HEK293 (cell line): ENCODE measurements at regions not wholly inside any gene's neighbourhood (a gene's known extent, or its start where the extent isn't known, plus 50 kb on each side); places are given as distances from the start of the nearest gene placed in this dataset.

Experiments used
- CTCF ChIA-PET: fragments of 350-600 bp; formaldehyde crosslinking; extraction: SDS; loops from one replicate; lab custom pipeline; 2021; ENCODE audit warnings: antibody characterized with exemption; lab: Yijun Ruan, JAX
- POLR2A ChIA-PET: fragments of 300-600 bp; formaldehyde crosslinking; extraction: SDS; loops from one replicate; lab custom pipeline; 2020; ENCODE audit warnings: antibody characterized with exemption, inconsistent platforms; lab: Yijun Ruan, JAX
- H3K27ac ChIP-seq: fragments of 200-500 bp; sonication (Bioruptor generic); 2 replicates; pipeline ENCODE4 v1.5.1; 2014; ENCODE audit warnings: low read depth, low read length, control low read depth, inconsistent platforms; ENCODE audit errors: extremely low read depth
- H3K36me3 ChIP-seq, 2 experiments: fragments of 200-500 bp in 1 of 2; sonication (Bioruptor generic) in 1 of 2; 1 replicate in 1 of 2; 2 replicates in 1 of 2; pipeline ENCODE4 v1.5.1; 2014 to 2017; ENCODE audit warnings: inconsistent platforms in 2 of 2, low read length in 2 of 2; ENCODE audit not compliant: control insufficient read depth in 2 of 2, insufficient read depth in 1 of 2
- H3K4me1 ChIP-seq: fragments of 200-500 bp; sonication (Bioruptor generic); 2 replicates; pipeline ENCODE4 v1.5.1; 2014; ENCODE audit warnings: mild to moderate bottlenecking, low read length, inconsistent platforms; ENCODE audit not compliant: control insufficient read depth, insufficient read depth
- H3K4me3 ChIP-seq: 2 replicates; pipeline ENCODE4 v1.5.1; 2011; ENCODE audit warnings: low read depth, mild to moderate bottlenecking, control low read depth, low read length, moderate library complexity
- H3K9me3 ChIP-seq: fragments of 200-500 bp; sonication (Bioruptor generic); 2 replicates; pipeline ENCODE4 v1.5.1; 2014; ENCODE audit warnings: low read depth, low read length, inconsistent platforms; ENCODE audit not compliant: control insufficient read depth, insufficient read depth
- GLIS2 ChIP-seq: fragments of 450-650 bp; formaldehyde crosslinking; IDR thresholded peaks from 2 replicates; pipeline ENCODE4 v1.5.1; 2016; ENCODE audit warnings: missing biosample characterization, missing genetic modification characterization
- HIC1 ChIP-seq: fragments of 450-650 bp; formaldehyde crosslinking; IDR thresholded peaks from 2 replicates; pipeline ENCODE4 v1.5.1; 2016; ENCODE audit warnings: missing biosample characterization, missing genetic modification characterization
- SP7 ChIP-seq: fragments of 450-650 bp; formaldehyde crosslinking; IDR thresholded peaks from 2 replicates; pipeline ENCODE4 v1.5.1; 2016; ENCODE audit warnings: missing biosample characterization, missing genetic modification characterization
- ZBTB11 ChIP-seq: fragments of 450-650 bp; formaldehyde crosslinking; conservative IDR thresholded peaks from 2 replicates; pipeline ENCODE4 v1.5.1; 2016; ENCODE audit warnings: low read depth, missing biosample characterization, missing genetic modification characterization
- ZBTB8A ChIP-seq: fragments of 450-650 bp; formaldehyde crosslinking; IDR thresholded peaks from 2 replicates; pipeline ENCODE4 v1.5.1; 2016; ENCODE audit warnings: missing biosample characterization, missing genetic modification characterization
- ZFP3 ChIP-seq: fragments of 450-650 bp; formaldehyde crosslinking; IDR thresholded peaks from 2 replicates; pipeline ENCODE4 v1.5.1; 2016; ENCODE audit warnings: low read depth, missing biosample characterization, missing genetic modification characterization
- ZNF2 ChIP-seq: fragments of 450-650 bp; formaldehyde crosslinking; IDR thresholded peaks from 2 replicates; pipeline ENCODE4 v1.5.1; 2016; ENCODE audit warnings: missing biosample characterization, missing genetic modification characterization
- ZNF292 ChIP-seq: fragments of 450-650 bp; formaldehyde crosslinking; IDR thresholded peaks from 2 replicates; pipeline ENCODE4 v1.5.1; 2016; ENCODE audit warnings: low read depth, missing biosample characterization, missing genetic modification characterization, borderline replicate concordance
- ZNF518A ChIP-seq: fragments of 450-650 bp; formaldehyde crosslinking; conservative IDR thresholded peaks from 2 replicates; pipeline ENCODE4 v1.5.1; 2016; ENCODE audit warnings: low read depth, missing biosample characterization, missing genetic modification characterization
- ZNF558 ChIP-seq: fragments of 450-650 bp; formaldehyde crosslinking; IDR thresholded peaks from 2 replicates; pipeline ENCODE4 v1.5.1; 2016; ENCODE audit warnings: missing biosample characterization, missing genetic modification characterization
- ZNF768 ChIP-seq: fragments of 450-650 bp; formaldehyde crosslinking; IDR thresholded peaks from 2 replicates; pipeline ENCODE4 v1.5.1; 2018; ENCODE audit warnings: missing biosample characterization, mild to moderate bottlenecking, missing genetic modification characterization
- TF ChIP-seq, protein P1 (sequence below): fragments of 450-650 bp; formaldehyde crosslinking; IDR thresholded peaks from 2 replicates; pipeline ENCODE4 v1.5.1; 2016; ENCODE audit warnings: missing biosample characterization, missing genetic modification characterization

DNA sequence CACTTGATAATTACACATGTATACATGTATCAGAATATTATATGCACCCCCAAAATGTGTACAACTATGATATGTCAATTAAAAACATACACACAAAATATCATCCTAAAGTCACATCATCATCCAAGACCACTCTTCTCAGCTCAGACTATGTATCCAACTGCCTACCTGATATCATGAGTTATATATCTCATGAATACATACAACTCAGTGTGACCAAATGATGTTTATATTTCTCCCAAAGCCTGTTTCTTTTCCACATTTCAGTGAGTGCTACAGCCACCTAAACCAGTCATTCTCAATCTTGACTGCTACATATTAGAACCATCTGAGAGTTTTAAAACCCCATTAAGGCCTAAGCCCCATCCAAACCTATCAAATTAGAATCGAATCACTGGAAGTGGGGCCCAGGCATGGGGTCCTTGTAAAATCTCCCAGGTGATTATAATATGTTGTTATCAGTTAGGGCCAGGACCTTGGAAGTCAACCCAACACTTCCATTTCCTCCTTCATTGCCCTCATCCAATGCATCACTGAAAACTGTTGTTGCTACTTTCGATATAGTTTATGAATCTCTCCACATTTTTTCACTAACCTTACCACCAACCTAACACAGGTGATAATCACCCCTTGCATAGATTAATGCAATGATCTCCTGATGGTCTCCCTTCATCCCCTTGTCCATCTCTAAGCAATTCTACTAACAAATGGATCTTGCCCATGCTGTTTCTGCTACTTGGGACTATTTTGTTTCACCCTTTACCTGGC lies 53.8 kb upstream of the ITGB8 start:
- ChIA-PET CTCF (no interaction called here), POLR2A (no interaction called here)
- Histone ChIP-seq H3K4me3 (no peak overlapping the region), H3K9me3 (no peaks in the 10 kb centered on the region), H3K36me3 (no peaks in the 10 kb centered on the region), H3K27ac (no peak overlapping the region), H3K4me1 (no peaks in the 10 kb centered on the region)
- TF ChIP-seq ZNF558 (tag by site-specific recombination) (no peak), SP7 (tag by site-specific recombination) (no peak), ZFP3 (no peak), ZNF768 (tag by site-specific recombination) (no peak), ZNF518A (tag by site-specific recombination) (no peak), ZBTB11 (tag by site-specific recombination) (no peak), HIC1 (tag by site-specific recombination) (no peak), ZBTB8A (no peak), ZNF2 (tag by site-specific recombination) (no peak), ZNF292 (tag by site-specific recombination) (no peak), GLIS2 (tag by site-specific recombination) (no peak)
- TF ChIP-seq, protein P1, sequence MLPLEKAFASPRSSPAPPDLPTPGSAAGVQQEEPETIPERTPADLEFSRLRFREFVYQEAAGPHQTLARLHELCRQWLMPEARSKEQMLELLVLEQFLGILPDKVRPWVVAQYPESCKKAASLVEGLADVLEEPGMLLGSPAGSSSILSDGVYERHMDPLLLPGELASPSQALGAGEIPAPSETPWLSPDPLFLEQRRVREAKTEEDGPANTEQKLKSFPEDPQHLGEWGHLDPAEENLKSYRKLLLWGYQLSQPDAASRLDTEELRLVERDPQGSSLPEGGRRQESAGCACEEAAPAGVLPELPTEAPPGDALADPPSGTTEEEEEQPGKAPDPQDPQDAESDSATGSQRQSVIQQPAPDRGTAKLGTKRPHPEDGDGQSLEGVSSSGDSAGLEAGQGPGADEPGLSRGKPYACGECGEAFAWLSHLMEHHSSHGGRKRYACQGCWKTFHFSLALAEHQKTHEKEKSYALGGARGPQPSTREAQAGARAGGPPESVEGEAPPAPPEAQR (tag by site-specific recombination): no peak
